ENCODE measurements at regions not wholly inside any gene's neighbourhood (a gene's known extent, or its start where the extent isn't known, plus 50 kb on each side); places are given as distances from the start of the nearest gene placed in this dataset.

DNA sequence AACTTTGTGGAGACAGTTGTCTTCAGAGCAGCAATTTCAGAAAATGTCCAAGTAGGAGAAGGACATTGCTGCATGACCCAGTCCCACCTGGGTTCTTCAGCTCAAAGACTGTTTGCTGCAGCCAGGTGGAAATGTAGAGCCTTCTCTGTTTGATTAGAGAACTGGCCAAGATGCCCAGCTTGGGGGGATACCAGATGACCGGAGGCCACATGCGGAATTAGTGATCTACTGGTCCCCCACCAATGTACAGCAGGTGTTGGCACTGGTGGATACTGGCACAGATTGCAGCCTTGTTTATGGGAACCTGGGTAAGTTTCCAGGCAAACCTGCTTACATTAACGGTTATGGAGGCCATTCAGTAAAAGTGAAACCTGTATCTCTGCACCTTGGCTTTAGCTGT lies 555.3 kb downstream of the SLC6A15 start:
- no peaks in the 10 kb centered on the region for H3K79me1 ChIP-seq (ENCODE audit: low read depth in 1 of 2, low read length in 2 of 2)
- no peak overlapping the region for H3K56ac ChIP-seq (ENCODE audit: extremely low read depth, insufficient read depth, low read length)
- H3K23ac ChIP-seq (ENCODE audit: low read depth, low read length) = no peak overlapping the region
- no peaks in the 10 kb centered on the region for H3K4me1 ChIP-seq (ENCODE audit: control insufficient read depth, insufficient read depth, low read length)
- no peak overlapping the region for H3K4me2 ChIP-seq (ENCODE audit: low read depth, low read length)
- H3K4ac ChIP-seq (ENCODE audit: low read depth, low read length) = no peak overlapping the region
- no peak overlapping the region for H2BK20ac ChIP-seq (ENCODE audit: low read depth, low read length)
- H3K9me3 ChIP-seq (ENCODE audit: control insufficient read depth, insufficient read depth, low read length) = peaks cover 3% of the 10 kb centered on the region; the same call in 1 of the 2 replicates
- H4K8ac ChIP-seq (ENCODE audit: low read depth in 2 of 2, low read length in 2 of 2) = no peak overlapping the region
- H2AFZ ChIP-seq (replicated peaks; ENCODE audit: low read length, poor library complexity) = no peak overlapping the region
- H3K4me3 ChIP-seq (ENCODE audit: insufficient read depth, low read depth, low read length) = no peak overlapping the region
- no peak overlapping the region for H4K5ac ChIP-seq (ENCODE audit: low read depth, low read length)
- H3K14ac ChIP-seq (replicated peaks; ENCODE audit: low read depth, low read length) = no peak overlapping the region
- no peak overlapping the region for H2AK5ac ChIP-seq (ENCODE audit: low read depth, low read length)
- no peaks in the 10 kb centered on the region for H3K36me3 ChIP-seq (ENCODE audit: control insufficient read depth, insufficient read depth, low read length)
- H4K20me1 ChIP-seq (ENCODE audit: insufficient read depth, low read length) = no peaks in the 10 kb centered on the region
- ATAC-seq (ENCODE audit: low read depth) (no peak), DNase-seq (no peak)
- no peaks in the 10 kb centered on the region for H3K9me1 ChIP-seq (ENCODE audit: insufficient read depth, low read length)
- ChIA-PET POLR2A (ENCODE audit: unreplicated experiment) (no interaction called here), CTCF (no interaction called here)
- H4K91ac ChIP-seq (ENCODE audit: insufficient read depth, low read depth, low read length) = no peak overlapping the region
- in situ Hi-C loops (cut with MboI; ENCODE audit: low sequenced_read_pairs) = no loop called here
- BruUV-seq (replicated peaks) = no TSS peak
- no peak overlapping the region for H2BK5ac ChIP-seq (ENCODE audit: low read depth, low read length, poor library complexity, severe bottlenecking)
- no peak overlapping the region for H2AK9ac ChIP-seq (replicated peaks; ENCODE audit: low read depth, low read length, poor library complexity)
- H3K27me3 ChIP-seq (ENCODE audit: control insufficient read depth, insufficient read depth, low read length) = no peaks in the 10 kb centered on the region
- no peak overlapping the region for H3K27ac ChIP-seq (ENCODE audit: insufficient read depth, low read length)
- dilution Hi-C loops (cut with HindIII; ENCODE audit: low sequenced_read_pairs, unreplicated experiment) = no loop called here
- no peak overlapping the region for H2BK120ac ChIP-seq (ENCODE audit: low read depth, low read length)
- no peak overlapping the region for H3K18ac ChIP-seq (ENCODE audit: low read depth, low read length)
- WGBS, 2 experiments (ENCODE audit: extremely low coverage in 2 of 2, insufficient read length in 1 of 2) = 40% methylated on average over 1 of the region's 3 CpGs; no CpG with 5 or more reads in 1 of the 2 experiments
- H2BK15ac ChIP-seq (ENCODE audit: low read depth, low read length) = no peak overlapping the region
- no peak overlapping the region for H3K9ac ChIP-seq (ENCODE audit: low read depth, low read length)
- TF ChIP-seq RAD21 (IDR thresholded peaks at IDR 0.05; ENCODE audit: low read length) = no peak
- no peak for TF ChIP-seq CHD1 (IDR thresholded peaks at IDR 0.05; ENCODE audit: low read depth, low read length)
- intact Hi-C loops (cut with micrococcal nuclease) = no loop called here

Measured in IMR-90 (cell line).